Renal cortical epithelial cell (primary cell): ENCODE measurements at regions not wholly inside any gene's neighbourhood (a gene's known extent, or its start where the extent isn't known, plus 50 kb on each side); places are given as distances from the start of the nearest gene placed in this dataset.
"Not testable (repeated sequence)": the region's sequence is repeated elsewhere in the genome, so short reads cannot be mapped to it uniquely, and the experiment has no call there.

ENCODE experiments used
- DNase-seq: peaks from one replicate; pipeline ENCODE4 v3.0.0-alpha.2; 2011; ENCODE audit warnings: low read depth

- DNase-seq: no peak
These were observed 169.6 kb downstream of the EDEM1 start for GRCh38 chr3:5357089-5357488.

- no peak for DNase-seq
These were observed 171.4 kb downstream of the EDEM1 start for GRCh38 chr3:5358911-5359310.

DNA sequence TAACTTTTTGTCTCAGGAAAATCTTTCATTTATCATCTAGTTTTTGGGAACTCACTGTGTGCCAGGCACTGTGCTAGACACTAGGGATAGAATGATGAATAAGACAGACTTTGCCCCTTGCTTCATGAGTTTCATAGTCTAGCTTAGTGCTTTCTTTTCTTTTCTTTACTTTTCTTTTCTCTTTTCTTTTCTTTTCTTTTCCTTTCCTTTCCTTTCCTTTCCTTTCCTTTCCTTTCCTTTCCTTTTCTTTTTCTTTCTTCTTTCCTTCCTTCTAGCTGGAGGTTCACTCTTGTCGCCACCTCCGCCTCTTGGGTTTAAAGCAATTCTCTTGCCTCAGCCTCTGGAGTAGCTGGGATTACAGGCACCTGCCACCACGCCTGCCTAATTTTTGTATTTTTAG is 172.9 kb downstream of the EDEM1 start:
- no peak for DNase-seq

DNA sequence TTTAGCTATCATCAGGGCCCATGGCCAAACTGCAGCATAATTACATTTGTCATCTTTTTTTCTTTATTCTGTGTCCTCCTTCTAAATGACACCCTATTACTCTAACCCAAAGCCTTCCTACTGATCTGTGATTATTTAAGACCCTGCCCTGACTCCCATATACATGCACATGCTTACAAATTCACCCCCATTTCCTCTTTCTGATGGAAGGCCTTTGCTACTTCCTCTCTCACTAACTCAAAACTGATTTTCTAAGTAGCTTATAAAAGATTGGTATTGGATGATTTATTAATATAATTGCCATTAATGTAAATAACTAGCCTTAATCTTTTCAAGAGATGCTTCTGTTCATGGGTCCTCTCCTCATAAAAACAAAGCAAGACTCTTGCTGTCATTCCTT is 179.2 kb downstream of the EDEM1 start:
- DNase-seq: no peak

DNA sequence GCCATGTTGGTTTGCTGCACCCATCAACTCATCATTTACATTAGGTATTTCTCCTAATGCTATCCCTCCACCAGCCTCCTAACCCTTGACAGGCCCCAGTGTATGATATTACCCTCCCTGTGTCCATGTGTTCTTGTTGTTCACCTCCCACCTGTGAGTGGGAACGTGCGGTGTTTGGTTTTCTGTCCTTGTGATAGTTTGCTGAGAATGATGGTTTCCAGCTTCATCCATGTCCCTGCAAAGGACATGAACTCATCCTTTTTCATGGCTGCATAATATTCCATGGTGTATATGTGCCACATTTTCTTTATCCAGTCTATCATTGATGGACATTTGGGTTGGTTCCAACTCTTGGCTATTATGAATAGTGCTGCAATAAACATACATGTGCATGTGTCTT is 184.0 kb downstream of the EDEM1 start:
- not testable (repeated sequence) for DNase-seq

DNA sequence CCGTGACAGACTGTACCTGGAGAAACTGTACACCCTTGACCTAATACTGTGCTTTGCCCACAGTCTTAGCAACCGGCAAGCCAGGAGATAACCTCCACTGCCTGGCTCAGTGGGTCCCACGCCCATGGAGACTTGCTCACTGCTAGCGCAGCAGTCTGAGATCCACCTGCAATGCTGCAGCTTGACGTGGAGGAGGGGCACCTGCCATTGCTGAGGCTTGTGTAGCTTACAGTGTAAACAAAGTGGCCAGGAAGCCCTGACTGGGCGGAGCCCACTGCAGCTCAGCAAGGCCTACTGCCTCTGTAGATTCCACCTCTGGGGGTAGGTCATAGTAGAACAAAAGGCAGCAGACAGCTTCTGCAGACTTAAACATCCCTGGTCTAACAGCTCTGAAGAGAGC is 189.3 kb downstream of the EDEM1 start:
- DNase-seq: peak; percentile 18

GRCh38 chr3:5379266-5379665 is 191.8 kb downstream of the EDEM1 start:
- DNase-seq: not testable (repeated sequence)

GRCh38 chr3:5383486-5384263 is 196.2 kb downstream of the EDEM1 start:
- DNase-seq: not testable (repeated sequence)

- DNase-seq: peak; percentile 14
These were observed 197.2 kb downstream of the EDEM1 start for GRCh38 chr3:5384557-5385236.

- DNase-seq: no peak
These were observed 200.6 kb downstream of the EDEM1 start for GRCh38 chr3:5388091-5388490.

GRCh38 chr3:5389057-5389456 is 201.6 kb downstream of the EDEM1 start:
- DNase-seq: peak; percentile 86

DNA sequence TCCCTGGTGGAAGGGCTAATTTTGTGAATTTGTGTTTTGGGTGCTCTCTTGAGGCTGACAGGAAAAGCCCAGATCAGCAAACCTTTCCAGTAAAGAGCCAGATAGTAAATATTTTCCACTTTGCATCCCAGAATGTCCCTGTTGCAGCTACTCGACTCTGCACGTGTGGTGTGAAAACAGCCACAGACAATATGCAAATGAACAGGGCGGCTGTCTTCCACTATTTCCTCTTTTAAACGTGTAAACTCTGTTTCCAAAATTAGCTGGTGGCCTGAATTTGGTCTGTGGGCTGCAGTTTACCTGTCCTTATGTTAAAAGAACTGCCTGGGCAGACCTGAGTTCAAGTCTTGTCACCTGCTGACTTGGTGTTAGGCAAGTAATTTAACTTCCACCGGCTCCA is 202.7 kb downstream of the EDEM1 start:
- no peak for DNase-seq

DNA sequence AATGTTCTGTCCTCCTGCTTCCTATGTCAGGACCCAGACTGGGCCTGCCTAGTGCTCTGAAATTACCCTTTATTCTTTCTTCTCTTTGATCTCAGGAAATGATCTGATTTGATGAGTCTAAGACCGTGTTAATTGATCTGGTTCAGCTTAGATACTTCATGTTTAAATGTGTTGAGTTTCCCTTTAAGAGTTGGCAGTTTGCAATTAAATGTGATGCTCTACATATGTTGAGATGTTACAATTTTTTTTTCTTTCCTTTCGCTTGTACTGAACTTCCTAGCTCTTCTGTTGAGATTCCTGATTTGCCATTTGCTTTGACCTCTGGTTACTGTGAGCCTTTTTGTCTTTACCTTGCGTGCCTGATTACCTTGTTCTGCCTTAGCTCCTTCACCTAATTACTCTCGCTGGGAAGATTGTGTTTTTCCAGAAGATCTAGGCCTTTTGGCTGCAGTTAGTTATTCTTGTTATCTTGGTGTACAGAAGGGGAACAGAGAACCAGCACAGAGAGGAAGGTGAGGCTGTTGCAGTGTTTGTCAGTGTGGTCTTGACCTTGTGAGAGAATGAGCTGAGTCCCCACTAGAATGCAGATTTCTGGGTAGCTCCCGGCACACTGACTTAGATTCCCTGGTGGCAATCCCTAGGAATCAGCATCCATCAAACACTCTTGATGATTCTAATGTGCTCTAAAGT is 203.6 kb downstream of the EDEM1 start:
- DNase-seq: no peak

DNA sequence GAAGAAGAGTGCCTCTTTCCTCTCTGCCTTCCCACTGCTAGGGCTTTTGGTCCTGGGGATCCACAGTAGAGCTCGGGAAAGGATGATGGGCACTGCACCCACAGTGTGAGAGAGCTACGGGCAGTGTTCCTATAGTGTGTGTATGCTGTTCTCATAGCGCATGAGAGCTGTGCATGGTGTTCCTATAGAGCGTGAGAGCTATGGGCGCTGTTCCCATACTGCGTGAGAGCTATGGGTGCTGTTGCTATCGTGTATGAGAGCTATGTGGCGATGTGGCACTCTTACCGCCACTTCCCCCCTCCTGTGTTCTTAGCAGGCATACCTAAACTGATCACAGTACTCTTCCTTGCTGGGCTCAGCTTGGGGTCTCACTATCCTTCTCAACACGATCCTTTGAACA is 213.5 kb downstream of the EDEM1 start:
- DNase-seq: no peak

DNA sequence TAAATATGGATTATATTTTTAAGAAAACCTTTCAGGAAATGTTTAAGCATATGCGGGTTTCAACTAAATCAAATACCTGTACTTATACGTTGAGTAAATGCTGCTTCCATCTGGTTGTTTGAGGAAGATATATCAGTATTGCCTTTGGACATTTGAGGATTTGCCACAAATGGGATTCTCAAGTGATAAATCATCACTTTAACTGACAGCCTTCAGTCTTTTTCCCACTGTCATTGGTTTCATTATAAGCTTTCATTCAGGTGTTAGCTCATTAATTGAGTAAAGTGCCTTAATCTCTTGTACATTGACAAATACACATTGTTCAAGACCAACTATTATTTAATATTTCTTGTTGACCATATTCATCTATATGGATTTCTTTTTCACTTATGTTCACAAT is 217.2 kb downstream of the EDEM1 start:
- DNase-seq: no peak

- no peak for DNase-seq
These were observed 224.3 kb downstream of the EDEM1 start for GRCh38 chr3:5411786-5412185.

DNA sequence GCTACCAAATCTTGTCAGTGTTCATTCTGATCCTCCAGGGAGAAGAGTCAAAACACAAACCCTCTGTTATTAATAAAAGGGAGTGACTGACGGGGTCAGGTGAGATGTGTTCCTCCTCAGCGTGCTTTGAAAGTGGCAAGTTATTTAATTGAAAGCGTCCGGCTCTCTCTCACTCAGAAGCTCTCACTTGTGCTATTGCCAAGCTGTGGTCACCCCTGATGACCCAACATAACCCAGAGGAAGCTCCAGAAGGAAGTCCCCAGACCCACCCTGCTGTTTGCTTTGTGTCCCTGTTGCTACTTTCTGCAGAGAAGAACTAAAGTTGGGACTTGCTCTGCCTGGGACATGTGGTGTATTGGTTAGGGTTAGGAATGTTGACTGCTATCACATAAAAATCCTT is 235.6 kb downstream of the EDEM1 start:
- no peak for DNase-seq

- DNase-seq: no peak
These were observed 236.0 kb downstream of the EDEM1 start for GRCh38 chr3:5423523-5423922.

- no peak for DNase-seq
These were observed 237.9 kb downstream of the EDEM1 start for GRCh38 chr3:5425371-5425770.

- peak; percentile 67 for DNase-seq
These were observed 238.8 kb downstream of the EDEM1 start for GRCh38 chr3:5426094-5426883.

- DNase-seq: no peak
These were observed 239.5 kb downstream of the EDEM1 start for GRCh38 chr3:5427021-5427420.

GRCh38 chr3:5427938-5428337 is 240.4 kb downstream of the EDEM1 start:
- DNase-seq: no peak
